HEK293 (cell line): ENCODE measurements at regions not wholly inside any gene's neighbourhood (a gene's known extent, or its start where the extent isn't known, plus 50 kb on each side); places are given as distances from the start of the nearest gene placed in this dataset.

ENCODE experiments used
- ZBTB17 ChIP-seq: fragments of 450-650 bp; formaldehyde crosslinking; IDR thresholded peaks from 2 replicates; pipeline ENCODE4 v1.5.1; 2016; ENCODE audit warnings: missing biosample characterization, missing genetic modification characterization
- TF ChIP-seq, protein P1 (sequence below): fragments of 450-650 bp; formaldehyde crosslinking; IDR thresholded peaks from 2 replicates; pipeline ENCODE4 v1.5.1; 2016; ENCODE audit warnings: missing biosample characterization, missing genetic modification characterization
- TF ChIP-seq, protein P2 (sequence below): fragments of 450-650 bp; formaldehyde crosslinking; IDR thresholded peaks from 2 replicates; pipeline ENCODE4 v1.5.1; 2016; ENCODE audit warnings: missing biosample characterization, missing genetic modification characterization

DNA sequence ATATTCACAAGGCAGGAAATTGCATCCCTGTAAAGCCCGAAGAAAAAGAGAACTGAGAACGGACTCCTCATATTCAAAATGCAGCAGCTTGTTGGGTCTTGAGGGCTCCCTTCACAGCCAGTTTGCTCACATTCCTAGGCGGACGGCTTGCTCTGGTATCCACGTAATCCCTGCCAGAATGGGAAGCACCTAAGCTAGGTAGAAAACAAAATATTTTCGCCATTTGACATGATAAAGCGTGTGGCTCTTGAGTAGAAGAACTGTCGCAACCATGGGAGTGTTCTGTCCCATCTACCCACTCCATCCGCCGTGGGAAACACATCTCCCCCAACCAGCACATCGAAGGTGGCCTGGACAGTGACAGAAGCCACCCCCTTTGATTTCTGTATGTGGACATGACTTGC is 183.1 kb downstream of the GAS1 start:
- TF ChIP-seq, protein P1, sequence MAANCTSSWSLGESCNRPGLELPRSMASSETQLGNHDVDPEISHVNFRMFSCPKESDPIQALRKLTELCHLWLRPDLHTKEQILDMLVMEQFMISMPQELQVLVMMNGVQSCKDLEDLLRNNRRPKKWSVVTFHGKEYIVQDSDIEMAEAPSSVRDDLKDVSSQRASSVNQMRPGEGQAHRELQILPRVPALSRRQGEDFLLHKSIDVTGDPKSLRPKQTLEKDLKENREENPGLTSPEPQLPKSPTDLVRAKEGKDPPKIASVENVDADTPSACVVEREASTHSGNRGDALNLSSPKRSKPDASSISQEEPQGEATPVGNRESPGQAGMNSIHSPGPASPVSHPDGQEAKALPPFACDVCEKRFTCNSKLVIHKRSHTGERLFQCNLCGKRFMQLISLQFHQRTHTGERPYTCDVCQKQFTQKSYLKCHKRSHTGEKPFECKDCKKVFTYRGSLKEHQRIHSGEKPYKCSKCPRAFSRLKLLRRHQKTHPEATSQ (tag by site-specific recombination) = no peak
- TF ChIP-seq, protein P2, sequence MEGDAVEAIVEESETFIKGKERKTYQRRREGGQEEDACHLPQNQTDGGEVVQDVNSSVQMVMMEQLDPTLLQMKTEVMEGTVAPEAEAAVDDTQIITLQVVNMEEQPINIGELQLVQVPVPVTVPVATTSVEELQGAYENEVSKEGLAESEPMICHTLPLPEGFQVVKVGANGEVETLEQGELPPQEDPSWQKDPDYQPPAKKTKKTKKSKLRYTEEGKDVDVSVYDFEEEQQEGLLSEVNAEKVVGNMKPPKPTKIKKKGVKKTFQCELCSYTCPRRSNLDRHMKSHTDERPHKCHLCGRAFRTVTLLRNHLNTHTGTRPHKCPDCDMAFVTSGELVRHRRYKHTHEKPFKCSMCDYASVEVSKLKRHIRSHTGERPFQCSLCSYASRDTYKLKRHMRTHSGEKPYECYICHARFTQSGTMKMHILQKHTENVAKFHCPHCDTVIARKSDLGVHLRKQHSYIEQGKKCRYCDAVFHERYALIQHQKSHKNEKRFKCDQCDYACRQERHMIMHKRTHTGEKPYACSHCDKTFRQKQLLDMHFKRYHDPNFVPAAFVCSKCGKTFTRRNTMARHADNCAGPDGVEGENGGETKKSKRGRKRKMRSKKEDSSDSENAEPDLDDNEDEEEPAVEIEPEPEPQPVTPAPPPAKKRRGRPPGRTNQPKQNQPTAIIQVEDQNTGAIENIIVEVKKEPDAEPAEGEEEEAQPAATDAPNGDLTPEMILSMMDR (tag by site-specific recombination) = no peak
- no peak for TF ChIP-seq ZBTB17
